Type B pancreatic cell (in vitro differentiated cells): ENCODE measurements at regions not wholly inside any gene's neighbourhood (a gene's known extent, or its start where the extent isn't known, plus 50 kb on each side); places are given as distances from the start of the nearest gene placed in this dataset.

ENCODE experiments used
- DNase-seq: peaks from one replicate; pipeline ENCODE4 v3.0.0; 2021; ENCODE audit warnings: mixed read lengths; ENCODE audit not compliant: unreplicated experiment; ENCODE audit errors: extremely low spot score
- H3K27ac Mint-ChIP-seq: 2 replicates; pipeline ENCODE4 v1.8.0; 2021; ENCODE audit warnings: mild to moderate bottlenecking, mixed read lengths
- H3K27me3 Mint-ChIP-seq: 2 replicates; pipeline ENCODE4 v1.8.0; 2021; ENCODE audit warnings: mixed read lengths
- H3K36me3 Mint-ChIP-seq: 2 replicates; pipeline ENCODE4 v1.8.0; 2021; ENCODE audit warnings: mixed read lengths
- H3K4me1 Mint-ChIP-seq: one replicate; pipeline ENCODE4 v1.8.0; 2021; ENCODE audit warnings: mixed read lengths; ENCODE audit not compliant: unreplicated experiment
- H3K4me3 Mint-ChIP-seq: 2 replicates; pipeline ENCODE4 v1.8.0; 2021; ENCODE audit warnings: mild to moderate bottlenecking, mixed read lengths
- H3K9me3 Mint-ChIP-seq: 2 replicates; pipeline ENCODE4 v1.8.0; 2021; ENCODE audit warnings: mixed read lengths
- TF ChIP-seq, protein P1 (sequence below): fragments of 200-600 bp; sonication (generic); conservative IDR thresholded peaks from 2 replicates; pipeline ENCODE4 v1.5.0; 2021; ENCODE audit warnings: antibody characterized with exemption, mild to moderate bottlenecking

- Mint-ChIP-seq H3K9me3 (no peaks in the 10 kb centered on the region), H3K27me3 (peaks cover 51% of the 10 kb centered on the region), H3K4me1 (peaks cover 5% of the 10 kb centered on the region), H3K4me3 (no peak overlapping the region), H3K36me3 (no peaks in the 10 kb centered on the region), H3K27ac (no peak overlapping the region)
- TF ChIP-seq, protein P1, sequence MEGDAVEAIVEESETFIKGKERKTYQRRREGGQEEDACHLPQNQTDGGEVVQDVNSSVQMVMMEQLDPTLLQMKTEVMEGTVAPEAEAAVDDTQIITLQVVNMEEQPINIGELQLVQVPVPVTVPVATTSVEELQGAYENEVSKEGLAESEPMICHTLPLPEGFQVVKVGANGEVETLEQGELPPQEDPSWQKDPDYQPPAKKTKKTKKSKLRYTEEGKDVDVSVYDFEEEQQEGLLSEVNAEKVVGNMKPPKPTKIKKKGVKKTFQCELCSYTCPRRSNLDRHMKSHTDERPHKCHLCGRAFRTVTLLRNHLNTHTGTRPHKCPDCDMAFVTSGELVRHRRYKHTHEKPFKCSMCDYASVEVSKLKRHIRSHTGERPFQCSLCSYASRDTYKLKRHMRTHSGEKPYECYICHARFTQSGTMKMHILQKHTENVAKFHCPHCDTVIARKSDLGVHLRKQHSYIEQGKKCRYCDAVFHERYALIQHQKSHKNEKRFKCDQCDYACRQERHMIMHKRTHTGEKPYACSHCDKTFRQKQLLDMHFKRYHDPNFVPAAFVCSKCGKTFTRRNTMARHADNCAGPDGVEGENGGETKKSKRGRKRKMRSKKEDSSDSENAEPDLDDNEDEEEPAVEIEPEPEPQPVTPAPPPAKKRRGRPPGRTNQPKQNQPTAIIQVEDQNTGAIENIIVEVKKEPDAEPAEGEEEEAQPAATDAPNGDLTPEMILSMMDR, result no peak
- DNase-seq, result no peak
Observed at GRCh38 chr21:33157303-33157702, 72.4 kb upstream of the IFNAR2 start.

- no peak for DNase-seq
- TF ChIP-seq, protein P1, result no peak
- no peaks in the 10 kb centered on the region for H3K9me3 Mint-ChIP-seq
- H3K4me3 Mint-ChIP-seq, result no peak overlapping the region
- peaks cover 50% of the 10 kb centered on the region for H3K27me3 Mint-ChIP-seq
- no peak overlapping the region for H3K27ac Mint-ChIP-seq
- peaks cover 10% of the 10 kb centered on the region for H3K4me1 Mint-ChIP-seq
- no peaks in the 10 kb centered on the region for H3K36me3 Mint-ChIP-seq
Observed at GRCh38 chr21:33158654-33159053, 71.1 kb upstream of the IFNAR2 start.

- H3K27ac Mint-ChIP-seq, result no peak overlapping the region
- peak overlapping the region; percentile 46 for H3K4me3 Mint-ChIP-seq
- DNase-seq, result no peak
- H3K4me1 Mint-ChIP-seq, result peaks cover 10% of the 10 kb centered on the region
- H3K36me3 Mint-ChIP-seq, result no peaks in the 10 kb centered on the region
- peaks cover 49% of the 10 kb centered on the region for H3K27me3 Mint-ChIP-seq
- no peaks in the 10 kb centered on the region for H3K9me3 Mint-ChIP-seq
- TF ChIP-seq, protein P1, result no peak
Observed at GRCh38 chr21:33162436-33162951, 67.2 kb upstream of the IFNAR2 start.

GRCh38 chr21:33168886-33169285 lies 60.9 kb upstream of the IFNAR2 start:
- TF ChIP-seq, protein P1, result no peak
- peaks cover 6% of the 10 kb centered on the region for H3K9me3 Mint-ChIP-seq

DNA sequence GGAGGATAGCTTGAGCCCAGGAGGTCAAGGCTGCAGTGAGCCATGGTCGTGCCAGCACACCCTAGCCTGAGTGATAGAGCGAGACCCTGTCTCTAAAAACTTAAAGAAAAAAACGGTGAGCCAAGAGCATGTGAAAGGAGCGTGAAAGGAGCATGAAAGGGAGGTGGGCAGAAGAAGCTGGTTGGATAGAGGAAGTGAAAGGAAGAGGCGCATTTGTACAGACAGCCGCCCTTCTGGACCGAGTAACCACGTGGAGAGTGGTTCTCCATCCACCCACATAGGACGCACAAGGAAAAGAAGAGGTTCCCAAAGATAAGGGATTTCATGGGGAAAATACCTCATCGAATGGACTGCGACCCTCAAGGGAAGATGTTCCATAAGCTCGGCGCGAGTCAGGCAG lies 60.4 kb upstream of the IFNAR2 start:
- H3K36me3 Mint-ChIP-seq, result no peaks in the 10 kb centered on the region
- no peaks in the 10 kb centered on the region for H3K4me1 Mint-ChIP-seq
- no peak overlapping the region for H3K27ac Mint-ChIP-seq
- TF ChIP-seq, protein P1, result no peak
- H3K27me3 Mint-ChIP-seq, result peaks cover 61% of the 10 kb centered on the region
- DNase-seq, result no peak
- no peak overlapping the region for H3K4me3 Mint-ChIP-seq
- H3K9me3 Mint-ChIP-seq, result peaks cover 6% of the 10 kb centered on the region

More at GRCh38 chr21:33168886-33169285, 60.9 kb upstream of the IFNAR2 start:
- Mint-ChIP-seq H3K4me3 (no peak overlapping the region), H3K36me3 (no peaks in the 10 kb centered on the region), H3K4me1 (no peaks in the 10 kb centered on the region), H3K27ac (no peak overlapping the region), H3K27me3 (peaks cover 60% of the 10 kb centered on the region)
- no peak for DNase-seq
